GM19240 (cell line): ENCODE measurements at regions not wholly inside any gene's neighbourhood (a gene's known extent, or its start where the extent isn't known, plus 50 kb on each side); places are given as distances from the start of the nearest gene placed in this dataset.
"Not testable (repeated sequence)": the region's sequence is repeated elsewhere in the genome, so short reads cannot be mapped to it uniquely, and the experiment has no call there.

ENCODE experiments used
- DNase-seq: peaks from one replicate; pipeline ENCODE4 v3.0.0; 2011; ENCODE audit warnings: low spot score; ENCODE audit not compliant: insufficient read length

DNA sequence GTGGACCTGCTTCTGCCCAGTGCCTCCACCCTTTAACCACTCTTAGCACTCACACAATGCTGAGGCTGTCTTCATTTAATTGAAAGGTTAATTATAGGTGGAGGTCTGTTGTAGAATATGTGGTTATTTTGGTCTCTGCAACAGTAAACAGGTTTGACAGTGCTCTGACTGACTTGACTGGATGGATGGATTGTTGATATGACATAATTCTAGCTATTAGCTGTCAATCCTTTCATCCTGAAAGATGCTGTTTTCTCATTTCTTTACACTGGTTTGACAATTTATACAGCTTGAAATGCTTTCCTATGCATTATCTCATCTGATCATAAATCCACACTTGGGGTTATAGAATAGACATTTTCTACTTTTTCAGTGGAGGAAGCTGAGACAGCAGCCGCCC, 210.7 kb downstream of the CDH26 start:
- no peak for DNase-seq

DNA sequence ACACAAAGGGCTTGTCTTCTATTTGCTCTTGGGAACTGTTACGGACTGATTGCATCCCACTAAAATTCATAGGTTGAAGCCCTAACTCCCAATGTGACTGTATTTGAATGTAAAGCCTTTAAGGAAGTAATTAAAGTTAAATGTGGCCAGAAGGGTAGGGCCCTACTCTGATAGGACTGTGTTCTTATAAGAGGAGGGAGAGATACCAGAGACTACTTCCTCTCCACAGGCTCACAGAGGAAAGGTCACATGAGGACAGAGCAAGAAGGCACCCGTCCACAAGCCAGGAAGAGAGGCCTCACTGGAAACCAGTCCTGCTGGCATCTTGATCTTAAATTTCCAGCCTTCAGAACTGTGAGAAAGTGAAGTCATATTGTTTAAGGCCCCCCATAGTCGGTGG, 211.9 kb downstream of the CDH26 start:
- DNase-seq, result no peak

DNA sequence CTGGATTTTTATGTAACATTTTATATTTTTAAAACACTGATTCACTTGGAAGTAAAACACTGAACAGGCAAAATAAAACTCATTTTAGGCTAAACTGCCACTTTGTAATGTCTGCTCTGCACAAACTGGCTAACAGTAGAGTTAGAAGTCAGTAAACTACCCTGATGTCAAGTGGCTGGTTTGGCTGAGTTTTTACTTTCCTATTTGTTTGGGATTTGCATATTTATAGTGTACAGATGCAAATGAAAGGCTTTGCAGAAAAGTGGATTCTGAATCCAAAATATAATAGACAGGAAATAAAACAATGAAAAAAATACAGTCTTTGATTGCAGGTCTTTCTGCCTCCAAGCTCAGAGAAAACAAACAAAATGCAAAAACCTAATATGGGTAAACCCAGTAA, 213.1 kb downstream of the CDH26 start:
- DNase-seq, result no peak

DNA sequence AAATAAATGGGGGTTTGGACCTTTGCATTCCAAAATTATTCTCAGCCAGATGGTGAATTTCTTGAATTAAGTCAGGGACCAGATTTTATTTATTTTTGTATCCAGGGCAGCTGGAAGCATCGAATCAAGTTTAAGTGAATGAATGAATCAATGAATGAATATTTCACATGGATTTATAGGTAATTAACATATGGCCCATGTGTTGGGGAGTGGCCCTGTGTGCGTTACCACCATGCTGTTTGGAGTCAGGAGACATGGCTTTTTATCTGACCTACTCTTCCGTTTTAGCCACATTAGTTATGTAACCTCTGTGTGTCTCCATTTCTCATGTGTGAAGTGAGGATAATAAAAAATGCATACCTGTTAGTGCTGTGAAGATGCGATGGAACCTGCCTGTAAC, 213.5 kb downstream of the CDH26 start:
- DNase-seq, result no peak

DNA sequence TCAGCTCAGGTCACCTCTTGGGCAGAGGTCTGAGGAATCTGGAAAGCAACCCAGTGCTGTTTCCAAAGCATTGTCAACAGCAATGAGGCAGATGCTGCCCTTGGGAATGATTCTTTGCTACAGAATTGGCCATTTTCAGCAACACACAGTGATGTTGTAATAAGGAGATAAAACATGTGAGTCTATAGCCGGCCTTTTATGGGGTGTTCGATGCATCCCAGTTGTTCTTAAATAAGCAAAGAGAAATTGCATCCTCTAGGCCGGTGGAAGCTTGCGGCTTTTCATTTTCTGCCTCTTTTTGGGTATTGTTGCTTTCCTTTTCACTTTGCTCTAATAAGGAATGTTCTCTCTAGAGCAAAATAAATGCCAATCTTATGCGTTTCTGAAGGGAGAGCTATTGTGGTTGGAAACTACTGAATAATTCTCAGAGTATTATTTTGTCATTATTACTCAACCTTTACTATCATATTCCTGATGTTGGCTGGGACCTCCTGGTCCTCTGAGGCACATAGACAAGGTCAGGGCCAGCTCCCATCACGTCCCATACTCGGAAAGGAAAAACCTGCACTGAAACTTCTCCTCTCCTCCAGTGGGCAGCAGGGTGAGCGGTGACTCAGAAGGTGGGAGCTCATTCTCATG, 214.2 kb downstream of the CDH26 start:
- DNase-seq, result no peak

DNA sequence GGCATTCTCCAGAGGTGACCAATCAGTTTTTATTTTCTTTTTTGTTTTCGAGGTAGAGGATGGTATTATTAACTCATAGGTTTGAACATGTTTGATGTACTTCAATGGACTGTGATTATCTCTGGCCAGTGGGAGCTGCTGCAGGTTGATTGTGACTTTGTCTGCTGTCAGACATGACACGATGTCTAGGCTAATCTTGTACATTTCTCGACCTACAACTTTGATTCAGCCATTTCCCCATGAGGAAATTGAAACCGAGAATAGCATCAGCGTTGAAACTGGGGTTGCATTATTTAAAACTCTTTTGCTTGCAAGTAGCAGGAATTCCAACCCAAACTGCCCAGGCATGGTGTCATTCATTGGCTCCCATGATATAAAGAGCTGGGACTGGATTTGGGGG, 218.9 kb downstream of the CDH26 start:
- DNase-seq, result no peak

DNA sequence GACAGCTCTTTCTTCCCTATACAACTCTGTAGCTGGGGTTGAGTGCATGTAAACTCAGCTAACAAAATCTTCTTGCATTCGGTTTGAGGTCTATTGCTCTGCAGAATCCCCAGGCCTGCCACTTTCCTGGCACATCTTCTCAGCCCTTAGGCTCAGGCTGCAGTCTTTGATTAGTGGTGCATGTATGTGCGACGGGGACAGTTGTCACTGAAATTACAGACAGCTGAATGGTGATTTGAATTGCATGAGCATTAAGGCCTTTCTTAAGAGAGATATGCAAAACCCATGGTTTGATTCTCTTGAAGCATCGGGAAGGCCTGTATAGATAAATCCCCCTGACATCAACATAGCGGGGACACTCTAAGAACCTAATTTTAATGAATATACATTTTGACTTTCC, 222.8 kb downstream of the CDH26 start:
- no peak for DNase-seq

DNA sequence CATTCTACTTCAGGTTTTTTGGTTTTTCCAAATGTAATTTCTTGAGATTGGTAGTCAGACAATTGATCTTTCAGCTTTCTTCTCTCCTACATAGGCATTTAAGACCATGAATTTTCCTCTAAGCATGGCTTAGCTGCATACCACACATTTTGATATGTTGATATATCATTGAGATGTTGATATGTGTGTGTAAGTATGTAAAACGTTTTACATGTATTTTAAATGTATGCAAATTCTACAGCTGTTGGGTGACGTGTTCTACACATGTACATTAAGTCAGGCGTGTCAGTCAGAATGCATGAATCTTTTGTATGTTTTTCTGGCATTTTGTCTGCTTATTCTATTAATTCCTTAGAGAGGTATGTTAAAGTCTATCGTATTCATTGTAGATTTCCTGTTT, 228.2 kb downstream of the CDH26 start:
- no peak for DNase-seq

DNA sequence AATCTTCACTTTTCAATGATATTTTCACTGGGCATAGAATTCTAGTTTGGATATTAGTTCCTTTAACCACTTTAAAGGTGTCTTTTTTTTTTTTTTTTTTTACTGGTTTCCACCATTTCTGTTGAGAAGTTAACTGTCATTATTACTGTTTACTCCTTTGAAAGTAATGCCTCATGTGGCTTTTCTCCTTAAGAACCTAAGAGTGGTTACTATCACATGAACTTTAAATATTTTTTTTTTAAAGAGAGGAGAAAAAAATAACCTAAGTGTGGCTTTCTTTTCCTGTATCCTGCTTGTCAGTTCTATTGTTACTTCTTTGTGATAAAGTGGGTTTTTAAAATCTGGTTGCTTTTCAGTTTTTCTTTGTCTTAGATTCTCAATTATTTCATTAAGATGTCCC, 229.5 kb downstream of the CDH26 start:
- no peak for DNase-seq

DNA sequence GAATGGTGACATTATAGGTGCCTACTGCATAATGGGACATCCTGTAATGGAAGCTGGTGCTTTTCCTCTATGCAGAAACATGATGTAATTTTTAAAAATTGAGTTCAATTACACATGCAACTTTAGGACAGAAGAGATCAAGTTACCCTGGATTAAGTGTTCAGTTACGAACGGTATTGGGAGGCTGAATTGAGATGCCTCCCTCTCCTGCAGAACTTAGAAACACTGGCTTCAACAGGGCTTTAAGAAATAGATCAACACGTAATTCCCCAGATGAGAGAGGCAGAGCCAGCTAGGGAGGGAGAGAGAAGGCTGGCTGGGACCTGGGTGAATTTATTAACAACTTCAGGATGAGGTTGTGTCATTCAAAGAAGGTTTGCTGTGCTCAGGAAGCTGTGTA, 232.8 kb downstream of the CDH26 start:
- no peak for DNase-seq

DNA sequence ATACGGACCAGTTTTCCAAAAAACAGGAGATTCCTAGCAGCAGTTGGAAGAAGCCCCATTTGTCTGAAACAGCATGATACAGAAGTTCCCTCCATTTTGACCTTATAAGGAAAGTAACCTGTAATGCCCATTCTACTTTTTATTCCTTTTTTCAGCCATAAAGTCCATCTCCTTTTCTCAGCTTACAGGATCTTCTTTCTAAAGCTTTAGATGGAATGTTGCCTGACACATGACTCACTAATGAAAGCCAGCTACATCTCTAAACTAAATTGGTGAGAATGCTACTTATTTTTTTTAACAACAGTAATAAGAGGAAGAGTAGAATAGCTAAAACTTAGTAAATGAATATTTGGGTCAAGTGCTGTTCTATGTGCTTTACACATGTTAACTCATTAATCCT, 234.1 kb downstream of the CDH26 start:
- DNase-seq, result no peak

DNA sequence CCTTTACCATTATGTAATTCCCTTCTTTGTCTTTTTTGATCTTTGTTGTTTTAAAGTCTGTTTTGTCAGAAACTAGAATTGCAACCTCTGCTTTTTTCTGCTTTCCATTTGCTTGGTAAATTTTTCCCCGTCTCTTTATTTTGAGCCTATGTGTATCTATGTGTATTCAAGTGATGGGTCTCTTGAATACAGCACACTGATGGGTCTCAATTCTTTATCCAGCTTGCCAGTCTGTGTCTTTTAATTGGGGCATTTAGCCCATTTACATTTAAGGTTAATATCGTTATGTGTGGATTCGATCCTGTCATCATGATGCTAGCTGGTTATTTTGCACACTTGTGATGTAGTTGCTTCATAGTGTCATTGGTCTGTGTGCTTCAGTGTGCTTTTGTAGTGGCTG, 240.9 kb downstream of the CDH26 start:
- not testable (repeated sequence) for DNase-seq

DNA sequence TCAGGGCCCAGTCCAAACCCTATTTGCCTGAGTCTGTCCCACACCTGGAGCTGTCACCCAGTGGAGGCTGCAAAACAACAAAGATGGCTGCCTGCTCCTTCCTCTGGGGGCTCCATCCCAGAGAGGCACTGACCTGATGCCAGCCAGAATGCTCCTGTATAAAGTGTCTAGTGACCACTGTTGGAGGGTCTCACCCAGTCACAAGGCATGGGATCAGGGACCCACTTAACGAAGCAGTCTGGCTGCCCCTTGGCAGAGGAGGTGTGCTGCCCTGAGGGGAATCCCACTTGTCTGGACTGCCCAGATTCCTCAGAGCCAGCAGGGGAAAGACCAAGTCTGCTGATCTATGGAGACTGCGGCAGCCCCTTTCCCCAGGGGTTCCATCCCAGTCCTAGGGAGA, 241.6 kb downstream of the CDH26 start:
- DNase-seq, result no peak

DNA sequence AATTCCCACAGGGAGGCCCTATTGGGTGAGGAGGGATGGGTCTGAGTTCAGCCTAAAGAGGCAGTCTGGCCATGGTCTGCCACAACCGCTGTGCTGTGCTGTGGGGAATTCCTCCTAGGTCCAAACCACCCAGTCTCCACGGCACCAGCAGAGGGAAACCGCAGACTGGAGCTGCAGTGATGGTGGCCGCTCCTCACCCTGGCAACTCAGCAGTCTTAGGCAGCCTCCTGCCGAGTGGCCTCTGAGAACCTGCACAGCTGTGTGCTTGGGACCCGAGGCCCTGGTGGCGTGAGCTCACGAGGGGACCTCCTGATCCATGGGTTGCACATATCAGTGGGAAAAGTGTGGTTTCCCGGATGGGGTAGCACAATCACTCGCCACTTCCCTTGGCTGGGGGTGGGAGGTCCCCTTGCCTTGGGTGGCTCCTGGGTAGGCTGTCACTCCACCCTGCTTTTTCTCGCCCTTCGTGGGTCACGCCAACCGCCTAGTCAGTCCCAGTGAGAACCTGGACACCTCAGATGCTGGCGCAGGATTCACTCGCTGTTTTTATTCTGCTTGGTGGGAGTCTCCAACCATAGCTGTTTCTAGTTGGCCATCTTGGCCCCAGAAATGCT, 242.2 kb downstream of the CDH26 start:
- DNase-seq, result no peak

DNA sequence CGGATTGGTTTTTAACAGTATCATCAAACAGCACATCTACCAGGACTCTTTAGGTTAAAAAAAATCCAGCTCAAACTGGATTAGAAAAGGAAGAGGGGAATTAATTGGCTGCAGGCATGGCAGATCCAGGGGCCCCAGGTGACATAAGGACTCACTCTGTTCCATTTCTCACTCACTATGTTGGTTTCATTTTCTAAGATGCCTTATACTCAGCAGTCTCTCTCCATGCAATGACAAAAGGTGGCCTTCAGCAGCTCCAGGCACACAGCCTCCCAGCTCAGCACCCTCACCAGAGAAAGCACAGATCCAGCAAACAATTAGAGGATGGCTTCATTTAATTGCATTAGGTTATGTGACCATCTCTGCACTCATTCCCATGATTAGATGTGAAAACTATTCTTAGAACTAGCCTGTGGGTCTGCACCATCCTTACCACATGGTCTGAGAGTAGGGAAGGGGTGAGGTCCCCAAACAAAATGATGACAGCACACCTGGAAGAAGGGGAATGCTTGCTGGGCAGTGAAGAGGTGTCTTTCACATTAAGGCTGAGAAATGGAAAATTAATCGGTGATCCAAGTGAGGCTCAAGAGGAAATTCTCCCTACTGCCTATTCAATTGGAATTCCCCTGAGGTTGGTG, 243.1 kb downstream of the CDH26 start:
- no peak for DNase-seq

DNA sequence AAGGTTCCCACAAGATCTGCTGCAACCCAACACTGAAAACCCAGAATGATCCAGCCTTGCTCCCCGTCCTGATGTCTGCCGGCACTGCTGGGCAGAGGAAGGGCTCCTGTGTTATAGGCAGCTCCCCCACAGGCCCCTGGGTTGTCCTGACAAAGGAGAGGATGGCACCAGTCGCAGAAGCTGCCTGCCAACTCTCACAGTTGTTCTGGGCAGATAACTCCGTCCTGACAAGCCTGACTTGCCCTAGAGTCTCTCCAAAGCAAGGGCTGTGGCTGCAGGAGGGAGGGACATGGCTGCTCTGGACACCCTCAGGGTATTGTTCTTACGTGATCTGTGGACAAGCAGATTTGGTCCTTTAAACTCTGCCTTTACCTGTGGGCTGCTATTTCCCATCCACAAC, 243.8 kb downstream of the CDH26 start:
- no peak for DNase-seq

DNA sequence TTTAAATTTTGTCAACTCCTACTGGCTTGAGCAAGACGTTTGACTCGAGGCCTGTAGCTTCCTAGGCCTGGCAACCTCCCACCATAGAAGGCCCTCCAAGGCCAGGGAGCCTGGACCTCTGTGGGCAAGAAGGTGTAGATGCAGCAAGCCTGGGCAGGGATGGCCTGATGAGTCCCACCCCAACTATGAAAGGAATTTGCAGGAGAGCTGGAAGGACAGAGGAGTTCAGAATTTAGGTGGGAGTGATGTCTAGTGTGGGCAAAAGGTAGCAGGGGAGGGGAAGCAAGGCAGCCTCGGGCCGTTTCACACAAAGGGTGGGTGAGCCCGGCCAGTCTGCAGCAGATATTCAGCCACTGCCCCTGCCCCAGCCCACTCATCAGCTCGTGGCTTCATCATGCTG, 245.2 kb downstream of the CDH26 start:
- no peak for DNase-seq

DNA sequence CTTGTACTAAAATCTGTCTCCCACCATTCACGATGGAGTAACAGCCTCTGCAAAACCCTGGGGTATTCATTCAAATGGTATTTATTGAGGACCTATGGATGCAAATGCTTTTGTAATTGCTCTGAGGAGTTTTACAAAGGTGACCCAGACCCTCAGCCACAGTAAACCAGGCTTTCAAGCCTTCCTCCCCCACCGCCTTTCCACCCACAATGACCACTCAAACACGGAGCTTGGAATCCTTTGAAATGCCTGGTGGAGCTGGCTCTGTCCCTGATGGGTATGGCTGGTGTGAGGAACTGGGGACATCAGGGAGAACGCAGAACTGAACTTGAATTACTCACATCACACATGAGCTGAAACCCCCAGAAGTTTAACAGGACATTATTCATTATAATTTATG, 246.4 kb downstream of the CDH26 start:
- DNase-seq, result no peak

DNA sequence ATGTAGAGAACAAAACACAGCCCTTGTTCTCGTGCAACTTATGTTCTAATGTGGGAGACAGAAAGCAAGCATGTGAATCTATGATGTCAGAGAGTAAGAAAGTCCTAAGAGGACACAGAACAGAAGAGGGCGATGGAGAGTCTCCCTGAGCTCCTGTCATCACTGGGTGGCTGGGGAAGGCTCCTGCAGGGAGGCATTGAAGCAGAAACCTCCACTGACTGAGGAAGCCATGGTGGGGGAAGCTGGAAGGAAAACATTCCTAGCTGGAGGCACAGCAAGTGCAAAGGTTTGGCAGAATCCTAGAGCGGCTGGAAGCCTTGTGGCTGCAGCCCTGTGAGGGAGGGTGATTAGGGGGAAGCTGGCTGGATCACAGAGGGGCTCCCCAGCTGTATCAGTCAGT, 248.0 kb downstream of the CDH26 start:
- no peak for DNase-seq

DNA sequence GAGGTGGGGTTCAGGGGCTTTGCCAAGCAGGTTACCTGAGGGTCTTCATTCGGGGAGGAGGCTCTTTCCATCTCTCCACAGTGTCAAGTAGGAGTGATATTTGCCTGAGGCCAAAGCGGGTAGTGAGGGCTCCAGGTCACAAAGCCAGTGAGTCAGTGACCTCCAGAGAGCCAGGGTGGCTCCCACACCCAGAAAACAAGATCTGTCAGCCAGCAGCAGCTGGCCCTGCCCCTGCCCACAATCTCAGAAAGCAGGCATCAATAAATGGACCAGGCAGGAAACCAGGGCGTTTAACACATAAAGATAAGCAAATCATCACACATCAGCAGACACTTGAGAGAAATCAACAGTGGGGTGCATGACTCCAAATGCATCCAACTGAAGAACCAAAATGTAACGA, 250.8 kb downstream of the CDH26 start:
- DNase-seq, result no peak

DNA sequence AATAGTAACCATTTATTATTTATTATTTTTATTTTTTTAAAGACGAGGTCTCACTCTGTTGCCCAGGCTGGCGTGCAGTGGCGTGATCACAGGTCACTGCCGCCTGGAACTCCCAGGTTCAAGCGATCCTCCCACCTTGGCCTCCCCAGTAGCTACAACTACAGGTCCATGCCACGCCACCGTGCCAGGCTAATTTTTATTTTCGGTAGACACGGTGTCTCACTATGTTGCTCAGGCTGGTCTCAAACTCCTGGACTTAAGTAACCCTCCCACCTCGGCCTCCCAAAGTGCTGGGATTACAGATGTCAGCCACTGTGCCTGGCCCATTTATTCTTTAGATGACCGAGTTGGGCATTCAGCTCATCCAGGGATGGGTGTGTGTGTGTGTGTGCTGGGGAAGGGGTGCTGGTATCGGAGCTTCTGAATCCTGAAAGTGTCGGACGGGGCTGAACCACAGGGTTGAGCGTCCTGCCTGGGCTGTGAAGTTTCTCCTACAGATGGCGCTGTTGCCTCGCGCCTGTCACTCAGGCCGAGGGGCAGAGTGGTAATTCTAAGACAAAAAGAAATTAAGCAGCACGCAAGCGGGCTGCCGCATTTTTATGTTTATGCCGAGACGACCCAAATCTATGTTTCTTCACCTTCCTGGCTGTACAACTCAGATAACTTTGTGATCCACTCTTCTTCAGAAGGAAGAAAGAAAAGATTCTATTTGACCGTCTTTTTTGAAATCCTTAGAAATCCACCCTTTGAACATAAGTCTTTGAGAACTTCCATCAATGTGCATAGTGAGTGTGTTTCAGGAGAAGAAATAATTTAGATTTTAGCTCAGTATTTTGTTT, 252.8 kb downstream of the CDH26 start:
- DNase-seq, result no peak
